GM12878 (cell line): ENCODE measurements at regions not wholly inside any gene's neighbourhood (a gene's known extent, or its start where the extent isn't known, plus 50 kb on each side); places are given as distances from the start of the nearest gene placed in this dataset.

ENCODE experiments used
- ATAC-seq: fragments of 200-7000 bp; cut with Tn5 transposase; 3 replicates; pipeline ENCODE4 v1.9.1; 2020; ENCODE audit warnings: mild to moderate bottlenecking, moderate library complexity
- BruUV-seq: library from RNA; stranded (reverse); fragments of 400-500 nt; replicated peaks from 2 replicates; lab custom pipeline; 2021; lab: Mats Ljungman, UMichigan
- CTCF ChIA-PET: fragments of 300-600 bp; sonication (Branson Sonifier 250); formaldehyde crosslinking; extraction: SDS; loops from one replicate; lab custom pipeline; 2021; ENCODE audit warnings: inconsistent platforms; lab: Yijun Ruan, JAX
- POLR2A ChIA-PET: fragments of 350-600 bp; formaldehyde crosslinking; extraction: SDS; loops from one replicate; lab custom pipeline; 2021; ENCODE audit warnings: inconsistent platforms; lab: Charles Lee
- RAD21 ChIA-PET: fragments of 300-600 bp; sonication (Branson Sonifier 250); formaldehyde crosslinking; loops from one replicate; lab custom pipeline; 2023; ENCODE audit warnings: antibody characterized with exemption; ENCODE audit not compliant: unreplicated experiment; lab: Charles Lee
- SMC1A ChIA-PET: fragments of 300-600 bp; sonication (Branson Sonifier 250); formaldehyde crosslinking; loops from one replicate; lab custom pipeline; 2023; ENCODE audit not compliant: unreplicated experiment, uncharacterized antibody; lab: Charles Lee
- DNase-seq: peaks from one replicate; pipeline ENCODE4 v3.0.0-alpha.2; 2011; ENCODE audit warnings: low read depth, low spot score
- FAIRE-seq: peaks from 3 replicates; lab custom pipeline; 2011; peaks lifted over from hg19 to GRCh38; lab: Jason Lieb, UNC
- H2AFZ ChIP-seq: 2 replicates; pipeline ENCODE4 v1.6.0; 2011; ENCODE audit warnings: low read depth, low read length, control low read depth; ENCODE audit not compliant: control insufficient read depth
- H3K27ac ChIP-seq: 2 replicates; pipeline ENCODE4 v1.5.1; 2011; ENCODE audit warnings: control low read depth; ENCODE audit not compliant: control insufficient read depth, insufficient read depth
- H3K27me3 ChIP-seq, 2 experiments: replicated peaks in 1 of 2; 2 replicates each; pipeline versions ENCODE4 v1.6.0 to v1.6.1; 2011; ENCODE audit warnings: low read length in 1 of 2; ENCODE audit not compliant: control insufficient read depth in 2 of 2, insufficient read depth in 2 of 2
- H3K36me3 ChIP-seq, 2 experiments: 2 replicates each; pipeline ENCODE4 v1.5.1; 2011; ENCODE audit warnings: low read length in 1 of 2; ENCODE audit not compliant: control insufficient read depth in 2 of 2, insufficient read depth in 2 of 2
- H3K4me1 ChIP-seq: 2 replicates; pipeline ENCODE4 v1.6.1; 2011; ENCODE audit warnings: mild to moderate bottlenecking, low read length, moderate library complexity, mixed read lengths; ENCODE audit not compliant: control insufficient read depth, insufficient read depth
- H3K4me2 ChIP-seq: 2 replicates; pipeline ENCODE4 v1.6.0; 2011; ENCODE audit warnings: control low read depth; ENCODE audit not compliant: control insufficient read depth, insufficient read depth
- H3K4me3 ChIP-seq: fragments of 200-600 bp; sonication (generic); 2 replicates; pipeline ENCODE4 v1.5.1; 2016
- H3K79me2 ChIP-seq: 2 replicates; pipeline ENCODE4 v1.6.0; 2011; ENCODE audit warnings: low read length; ENCODE audit not compliant: control insufficient read depth, insufficient read depth
- H3K9ac ChIP-seq: 2 replicates; pipeline ENCODE4 v1.8.0; 2011; ENCODE audit warnings: low read length, control low read depth, mixed read lengths; ENCODE audit not compliant: control insufficient read depth, insufficient read depth
- H3K9me3 ChIP-seq: replicated peaks from 3 replicates; pipeline ENCODE4 v1.5.1; 2011; ENCODE audit warnings: mild to moderate bottlenecking, low read length; ENCODE audit not compliant: control insufficient read depth, insufficient read depth
- H4K20me1 ChIP-seq: 2 replicates; pipeline ENCODE4 v1.6.0; 2011; ENCODE audit not compliant: control insufficient read depth, insufficient read depth
- CREM ChIP-seq: IDR thresholded peaks from 2 replicates; pipeline ENCODE4 v1.6.1; 2014; ENCODE audit warnings: antibody characterized with exemption, low read depth
- HDAC6 ChIP-seq: fragments of 200-600 bp; sonication (generic); IDR thresholded peaks from one replicate; pipeline ENCODE4 v1.8.0; 2017; ENCODE audit warnings: antibody characterized with exemption; ENCODE audit not compliant: unreplicated experiment
- NBN ChIP-seq: fragments of 450-650 bp; IDR thresholded peaks from 2 replicates; pipeline ENCODE4 v1.6.1; 2016
- RBBP5 ChIP-seq: fragments of 200-600 bp; sonication (generic); conservative IDR thresholded peaks from 2 replicates; pipeline ENCODE4 v1.6.1; 2016
- SUZ12 ChIP-seq: fragments of 200-600 bp; sonication (generic); IDR thresholded peaks from one replicate; pipeline ENCODE4 v1.6.1; 2018; ENCODE audit warnings: antibody characterized with exemption, mild to moderate bottlenecking; ENCODE audit not compliant: unreplicated experiment
- WGBS: methylation state at CpG from one replicate; pipeline ENCODE4 v1.1.6; 2016; ENCODE audit warnings: low lambda C conversion rate; ENCODE audit not compliant: insufficient replicate concordance, insufficient coverage; ENCODE audit errors: missing lambda C conversion rate; 5-methylcytosine and 5-hydroxymethylcytosine counted together
- in situ Hi-C: fragments of 300-500 bp; cut with MboI; formaldehyde crosslinking; loops from 9 replicates; pipeline ENCODE4 v1.14.3; 2018; ENCODE audit warnings: mixed read lengths
- intact Hi-C: fragments of 100-400 bp; cut with micrococcal nuclease; formaldehyde crosslinking; loops from one replicate; pipeline ENCODE4 v1.14.2; 2022; ENCODE audit not compliant: unreplicated experiment
- TF ChIP-seq, protein P1 (sequence below): IDR thresholded peaks from 2 replicates; pipeline ENCODE4 v1.6.1; 2011; ENCODE audit warnings: low read depth, low read length, improper control_type of control experiment, borderline replicate concordance
- TF ChIP-seq, protein P2 (sequence below): fragments of 450-650 bp; IDR thresholded peaks from 2 replicates; pipeline ENCODE4 v1.6.1; 2014; ENCODE audit warnings: mild to moderate bottlenecking
- TF ChIP-seq, protein P3 (sequence below): fragments of 450-650 bp; IDR thresholded peaks from 2 replicates; pipeline ENCODE4 v1.6.1; 2016; ENCODE audit warnings: mild to moderate bottlenecking
- TF ChIP-seq, protein P4 (sequence below): IDR thresholded peaks from 2 replicates; pipeline ENCODE4 v1.6.1; 2011; ENCODE audit warnings: mild to moderate bottlenecking, low read depth, low read length, moderate library complexity; ENCODE audit not compliant: insufficient replicate concordance
- TF ChIP-seq, protein P5 (sequence below): fragments of 450-650 bp; IDR thresholded peaks from 2 replicates; pipeline ENCODE4 v1.6.1; 2017; ENCODE audit warnings: mild to moderate bottlenecking, low read depth, inconsistent platforms; ENCODE audit not compliant: poor library complexity, severe bottlenecking

DNA sequence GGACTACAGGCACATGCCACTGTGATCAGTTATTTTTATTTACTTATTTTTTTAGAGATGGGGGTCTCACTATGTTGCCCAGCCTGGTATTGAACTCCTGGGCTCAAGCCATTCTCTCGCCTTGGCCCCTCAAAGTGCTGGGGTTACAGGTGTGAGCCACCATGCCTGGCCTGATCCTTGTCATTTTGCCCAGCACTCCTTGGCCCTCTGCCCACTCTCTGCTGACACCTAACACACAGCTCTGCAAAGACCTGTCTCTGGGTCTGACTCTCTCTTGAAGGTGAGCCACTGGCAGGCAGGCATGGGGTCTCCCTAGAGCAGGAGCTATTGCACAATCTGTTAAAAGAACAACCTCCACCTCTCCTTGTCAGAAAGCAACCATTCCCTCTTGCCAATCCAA, 155.6 kb downstream of the ZFP64 start:
- Histone ChIP-seq H3K79me2 (no peaks in the 10 kb centered on the region), H3K9ac (no peak overlapping the region), H3K27ac (no peak overlapping the region), H3K4me3 (no peak overlapping the region), H3K9me3 (no peaks in the 10 kb centered on the region), H4K20me1 (no peaks in the 10 kb centered on the region), H2AFZ (no peak overlapping the region), H3K4me2 (no peak overlapping the region), H3K36me3 (no peaks in the 10 kb centered on the region), H3K27me3 (no peaks in the 10 kb centered on the region), H3K4me1 (no peaks in the 10 kb centered on the region)
- CTCF ChIA-PET, result no interaction called here
- SMC1A ChIA-PET, result no interaction called here
- no peak for FAIRE-seq
- RAD21 ChIA-PET, result no interaction called here
- TF ChIP-seq, protein P1, sequence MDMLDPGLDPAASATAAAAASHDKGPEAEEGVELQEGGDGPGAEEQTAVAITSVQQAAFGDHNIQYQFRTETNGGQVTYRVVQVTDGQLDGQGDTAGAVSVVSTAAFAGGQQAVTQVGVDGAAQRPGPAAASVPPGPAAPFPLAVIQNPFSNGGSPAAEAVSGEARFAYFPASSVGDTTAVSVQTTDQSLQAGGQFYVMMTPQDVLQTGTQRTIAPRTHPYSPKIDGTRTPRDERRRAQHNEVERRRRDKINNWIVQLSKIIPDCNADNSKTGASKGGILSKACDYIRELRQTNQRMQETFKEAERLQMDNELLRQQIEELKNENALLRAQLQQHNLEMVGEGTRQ, result no peak
- TF ChIP-seq, protein P2, sequence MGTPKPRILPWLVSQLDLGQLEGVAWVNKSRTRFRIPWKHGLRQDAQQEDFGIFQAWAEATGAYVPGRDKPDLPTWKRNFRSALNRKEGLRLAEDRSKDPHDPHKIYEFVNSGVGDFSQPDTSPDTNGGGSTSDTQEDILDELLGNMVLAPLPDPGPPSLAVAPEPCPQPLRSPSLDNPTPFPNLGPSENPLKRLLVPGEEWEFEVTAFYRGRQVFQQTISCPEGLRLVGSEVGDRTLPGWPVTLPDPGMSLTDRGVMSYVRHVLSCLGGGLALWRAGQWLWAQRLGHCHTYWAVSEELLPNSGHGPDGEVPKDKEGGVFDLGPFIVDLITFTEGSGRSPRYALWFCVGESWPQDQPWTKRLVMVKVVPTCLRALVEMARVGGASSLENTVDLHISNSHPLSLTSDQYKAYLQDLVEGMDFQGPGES, result no peak
- in situ Hi-C loops, result no loop called here
- POLR2A ChIA-PET, result interaction anchor here (0.5 kb wide), 1 partner anchor 19 kb away, joined by 4 read pairs; no protein-coding TSS in a partner anchor
- no TSS peak for BruUV-seq
- intact Hi-C loops, result no loop called here
- ATAC-seq, result no peak
- no peak for DNase-seq
- 59% methylated on average over 1 of the region's 1 CpG for WGBS

DNA sequence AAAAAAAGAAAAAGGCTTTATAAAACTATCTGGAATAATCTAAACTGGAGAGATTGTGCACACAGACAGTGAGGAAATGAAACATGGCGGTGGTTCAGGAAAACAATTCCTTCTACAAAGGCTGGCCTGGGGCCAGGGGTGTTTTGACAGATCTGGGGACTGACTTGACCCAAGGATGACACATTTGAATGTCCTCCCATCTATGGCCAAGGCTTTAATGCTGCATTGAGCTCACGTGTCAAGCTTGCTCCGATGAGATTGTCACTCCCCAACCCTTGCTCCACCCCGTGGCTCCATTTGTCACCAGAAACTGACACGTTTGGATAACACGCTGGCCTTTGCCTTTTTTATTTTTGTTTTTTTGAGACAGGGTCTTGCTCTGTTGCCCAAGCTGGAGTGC, 156.1 kb downstream of the ZFP64 start:
- TF ChIP-seq RBBP5 (no peak), SUZ12 (no peak), CREM (no peak), HDAC6 (no peak), NBN (no peak)
- TF ChIP-seq, protein P3, sequence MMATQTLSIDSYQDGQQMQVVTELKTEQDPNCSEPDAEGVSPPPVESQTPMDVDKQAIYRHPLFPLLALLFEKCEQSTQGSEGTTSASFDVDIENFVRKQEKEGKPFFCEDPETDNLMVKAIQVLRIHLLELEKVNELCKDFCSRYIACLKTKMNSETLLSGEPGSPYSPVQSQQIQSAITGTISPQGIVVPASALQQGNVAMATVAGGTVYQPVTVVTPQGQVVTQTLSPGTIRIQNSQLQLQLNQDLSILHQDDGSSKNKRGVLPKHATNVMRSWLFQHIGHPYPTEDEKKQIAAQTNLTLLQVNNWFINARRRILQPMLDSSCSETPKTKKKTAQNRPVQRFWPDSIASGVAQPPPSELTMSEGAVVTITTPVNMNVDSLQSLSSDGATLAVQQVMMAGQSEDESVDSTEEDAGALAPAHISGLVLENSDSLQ, result no peak
- TF ChIP-seq, protein P4, sequence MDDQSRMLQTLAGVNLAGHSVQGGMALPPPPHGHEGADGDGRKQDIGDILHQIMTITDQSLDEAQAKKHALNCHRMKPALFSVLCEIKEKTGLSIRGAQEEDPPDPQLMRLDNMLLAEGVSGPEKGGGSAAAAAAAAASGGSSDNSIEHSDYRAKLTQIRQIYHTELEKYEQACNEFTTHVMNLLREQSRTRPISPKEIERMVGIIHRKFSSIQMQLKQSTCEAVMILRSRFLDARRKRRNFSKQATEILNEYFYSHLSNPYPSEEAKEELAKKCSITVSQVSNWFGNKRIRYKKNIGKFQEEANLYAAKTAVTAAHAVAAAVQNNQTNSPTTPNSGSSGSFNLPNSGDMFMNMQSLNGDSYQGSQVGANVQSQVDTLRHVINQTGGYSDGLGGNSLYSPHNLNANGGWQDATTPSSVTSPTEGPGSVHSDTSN, result no peak
- TF ChIP-seq, protein P5, sequence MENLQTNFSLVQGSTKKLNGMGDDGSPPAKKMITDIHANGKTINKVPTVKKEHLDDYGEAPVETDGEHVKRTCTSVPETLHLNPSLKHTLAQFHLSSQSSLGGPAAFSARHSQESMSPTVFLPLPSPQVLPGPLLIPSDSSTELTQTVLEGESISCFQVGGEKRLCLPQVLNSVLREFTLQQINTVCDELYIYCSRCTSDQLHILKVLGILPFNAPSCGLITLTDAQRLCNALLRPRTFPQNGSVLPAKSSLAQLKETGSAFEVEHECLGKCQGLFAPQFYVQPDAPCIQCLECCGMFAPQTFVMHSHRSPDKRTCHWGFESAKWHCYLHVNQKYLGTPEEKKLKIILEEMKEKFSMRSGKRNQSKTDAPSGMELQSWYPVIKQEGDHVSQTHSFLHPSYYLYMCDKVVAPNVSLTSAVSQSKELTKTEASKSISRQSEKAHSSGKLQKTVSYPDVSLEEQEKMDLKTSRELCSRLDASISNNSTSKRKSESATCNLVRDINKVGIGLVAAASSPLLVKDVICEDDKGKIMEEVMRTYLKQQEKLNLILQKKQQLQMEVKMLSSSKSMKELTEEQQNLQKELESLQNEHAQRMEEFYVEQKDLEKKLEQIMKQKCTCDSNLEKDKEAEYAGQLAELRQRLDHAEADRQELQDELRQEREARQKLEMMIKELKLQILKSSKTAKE, result no peak
- TF ChIP-seq, all 136 proteins: peak for 0
- 87% methylated on average over 6 of the region's 6 CpGs for WGBS
- ChIA-PET SMC1A (no interaction called here), RAD21 (no interaction called here), CTCF (no interaction called here), POLR2A (interaction anchor here (0.5 kb wide), 1 partner anchor 19 kb away, joined by 4 read pairs; no protein-coding TSS in a partner anchor)
- Histone ChIP-seq H3K79me2 (no peaks in the 10 kb centered on the region), H3K4me1 (no peaks in the 10 kb centered on the region), H4K20me1 (no peaks in the 10 kb centered on the region), H3K27ac (no peak overlapping the region), H3K4me2 (no peak overlapping the region), H3K36me3 (no peaks in the 10 kb centered on the region), H3K27me3 (no peaks in the 10 kb centered on the region), H3K9ac (no peak overlapping the region), H3K4me3 (no peak overlapping the region), H3K9me3 (no peaks in the 10 kb centered on the region), H2AFZ (no peak overlapping the region)
- no peak for DNase-seq
- BruUV-seq, result no TSS peak
- FAIRE-seq, result no peak
- in situ Hi-C loops, result no loop called here
- ATAC-seq, result no peak
- intact Hi-C loops, result no loop called here
